ENCODE measurements at regions not wholly inside any gene's neighbourhood (a gene's known extent, or its start where the extent isn't known, plus 50 kb on each side); places are given as distances from the start of the nearest gene placed in this dataset.
"Not testable (repeated sequence)": the region's sequence is repeated elsewhere in the genome, so short reads cannot be mapped to it uniquely, and the experiment has no call there.

GRCh38 chr5:89826938-89827337, 582.6 kb downstream of the CETN3 start:
- no peak for TF ChIP-seq ZNF274 (IDR thresholded peaks at IDR 0.05; ENCODE audit: low read depth, low read length)
- no peak overlapping the region for H3K4me3 ChIP-seq (ENCODE audit: low read length)

DNA sequence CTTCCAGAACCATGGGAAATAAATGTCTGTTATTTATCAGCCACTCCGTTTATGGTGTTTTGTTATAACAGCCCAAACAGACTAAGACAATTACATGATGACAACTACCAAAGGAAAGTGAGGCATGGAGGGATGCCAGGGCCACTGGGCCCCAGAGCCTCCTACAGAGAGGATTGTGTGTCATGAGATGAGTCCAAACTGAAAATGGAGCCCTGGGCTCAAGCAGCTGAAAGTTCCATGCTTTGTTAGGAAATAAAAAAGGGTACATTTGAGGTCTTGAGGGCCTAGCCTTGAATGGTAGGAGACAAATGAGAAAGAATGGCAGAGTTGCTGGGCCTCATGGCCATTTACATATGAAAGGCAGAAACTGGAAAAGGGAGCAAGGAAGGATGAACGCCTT, 586.5 kb downstream of the CETN3 start:
- H3K4me3 ChIP-seq (ENCODE audit: low read length): no peak overlapping the region
- no peak for TF ChIP-seq ZNF274 (IDR thresholded peaks at IDR 0.05; ENCODE audit: low read depth, low read length)

GRCh38 chr5:89817841-89818240, 591.7 kb downstream of the CETN3 start:
- no peak overlapping the region for H3K4me3 ChIP-seq (ENCODE audit: low read length)
- no peak for TF ChIP-seq ZNF274 (IDR thresholded peaks at IDR 0.05; ENCODE audit: low read depth, low read length)

- H3K4me3 ChIP-seq (ENCODE audit: low read length): no peak overlapping the region
- TF ChIP-seq ZNF274 (IDR thresholded peaks at IDR 0.05; ENCODE audit: low read depth, low read length): no peak
These were observed 593.5 kb downstream of the CETN3 start for GRCh38 chr5:89816038-89816437.

DNA sequence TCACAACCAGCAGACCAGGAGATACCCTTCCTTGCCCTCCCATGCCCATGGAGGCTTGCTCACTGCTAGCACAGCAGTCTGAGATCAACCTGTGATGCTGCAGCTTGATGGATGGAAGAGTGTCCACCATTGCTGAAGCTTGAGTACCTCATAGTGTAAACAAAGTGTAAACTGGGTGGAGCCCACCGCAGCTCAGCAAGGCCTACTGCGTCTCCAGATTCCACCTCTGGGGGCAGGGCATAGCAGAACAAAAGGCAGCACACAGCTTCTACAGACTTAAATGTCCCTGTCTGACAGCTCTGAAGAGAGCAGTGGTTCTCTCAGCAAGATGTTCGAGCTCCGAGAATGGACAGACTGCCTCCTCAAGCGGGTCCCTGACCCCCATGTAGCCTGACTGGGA, 608.8 kb downstream of the CETN3 start:
- not testable (repeated sequence) for H3K4me3 ChIP-seq (ENCODE audit: low read length)

GRCh38 chr5:89794504-89794903, 615.1 kb downstream of the CETN3 start:
- H3K4me3 ChIP-seq (ENCODE audit: low read length): not testable (repeated sequence)

GRCh38 chr5:89779734-89780133, 629.8 kb downstream of the CETN3 start:
- H3K4me3 ChIP-seq (ENCODE audit: low read length): not testable (repeated sequence)

DNA sequence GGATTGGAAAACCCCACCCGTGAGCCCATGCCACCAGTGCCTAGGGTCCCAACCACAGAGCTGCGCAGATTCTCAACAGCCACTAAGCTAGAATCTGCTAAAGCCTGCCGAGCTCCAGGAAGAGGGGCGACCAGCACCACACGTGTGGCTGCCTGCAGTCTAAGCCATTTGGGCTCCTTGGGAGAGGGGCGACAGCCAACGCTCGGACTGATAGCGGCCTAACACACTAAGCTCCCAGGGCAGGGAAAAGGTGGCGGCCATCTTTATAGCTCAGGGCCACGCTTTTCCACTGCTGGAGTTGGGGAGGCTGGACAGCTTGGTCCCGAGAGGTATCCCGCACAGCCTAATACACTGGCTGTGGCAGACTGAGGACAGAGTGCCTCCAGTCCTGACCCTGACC, 631.8 kb downstream of the CETN3 start:
- no peak for TF ChIP-seq ZNF274 (IDR thresholded peaks at IDR 0.05; ENCODE audit: low read depth, low read length)
- H3K4me3 ChIP-seq (ENCODE audit: low read length): no peak overlapping the region

- no peak overlapping the region for H3K4me3 ChIP-seq (ENCODE audit: low read length)
These were observed 639.6 kb downstream of the CETN3 start for GRCh38 chr5:89769975-89770374.

DNA sequence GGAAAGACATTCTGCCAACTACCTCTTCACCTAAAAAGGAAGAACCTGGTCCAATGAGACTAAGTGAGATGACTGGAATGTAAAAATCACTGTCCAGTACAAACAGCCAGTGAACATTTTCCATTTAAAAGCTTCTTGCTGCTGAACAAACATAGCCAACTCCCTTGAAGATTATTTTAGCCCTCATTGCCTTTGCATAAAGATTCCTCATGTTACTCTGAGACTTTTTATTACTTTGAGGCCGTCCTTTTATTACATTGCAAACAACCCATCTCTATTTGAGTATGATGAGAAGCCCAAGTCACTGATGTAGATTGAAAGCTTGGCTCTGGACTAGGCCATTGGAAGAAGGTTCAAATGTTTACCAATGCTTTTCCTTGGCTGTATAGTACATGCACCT, 649.8 kb downstream of the CETN3 start:
- H3K4me3 ChIP-seq (ENCODE audit: low read length): no peak overlapping the region
- no peak for TF ChIP-seq ZNF274 (IDR thresholded peaks at IDR 0.05; ENCODE audit: low read depth, low read length)

More at GRCh38 chr5:89769975-89770374, 639.6 kb downstream of the CETN3 start:
- TF ChIP-seq ZNF274 (IDR thresholded peaks at IDR 0.05; ENCODE audit: low read depth, low read length): no peak

- no peak overlapping the region for H3K4me3 ChIP-seq (ENCODE audit: low read length)
- TF ChIP-seq ZNF274 (IDR thresholded peaks at IDR 0.05; ENCODE audit: low read depth, low read length): no peak
These were observed 651.4 kb downstream of the CETN3 start for GRCh38 chr5:89758146-89758545.

DNA sequence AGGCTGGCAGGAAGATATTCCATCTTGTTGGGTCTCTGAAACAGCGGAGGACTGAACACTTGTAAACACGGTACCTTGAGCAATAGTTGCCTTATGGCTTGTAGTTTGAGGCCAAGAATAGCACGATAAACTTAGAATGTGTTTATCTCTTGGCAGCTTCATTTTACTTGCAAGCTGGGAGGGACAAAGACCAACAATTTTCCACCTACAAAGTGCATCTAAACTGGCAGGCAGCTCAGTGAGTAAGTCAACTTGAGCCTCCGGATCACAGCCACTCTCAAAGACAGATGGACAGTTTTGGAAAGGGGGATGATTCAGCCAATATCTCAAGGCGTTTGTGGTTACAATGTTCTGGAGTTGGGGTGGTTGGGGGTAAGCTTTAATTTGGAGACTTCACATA, 652.6 kb downstream of the CETN3 start:
- TF ChIP-seq ZNF274 (IDR thresholded peaks at IDR 0.05; ENCODE audit: low read depth, low read length): no peak

DNA sequence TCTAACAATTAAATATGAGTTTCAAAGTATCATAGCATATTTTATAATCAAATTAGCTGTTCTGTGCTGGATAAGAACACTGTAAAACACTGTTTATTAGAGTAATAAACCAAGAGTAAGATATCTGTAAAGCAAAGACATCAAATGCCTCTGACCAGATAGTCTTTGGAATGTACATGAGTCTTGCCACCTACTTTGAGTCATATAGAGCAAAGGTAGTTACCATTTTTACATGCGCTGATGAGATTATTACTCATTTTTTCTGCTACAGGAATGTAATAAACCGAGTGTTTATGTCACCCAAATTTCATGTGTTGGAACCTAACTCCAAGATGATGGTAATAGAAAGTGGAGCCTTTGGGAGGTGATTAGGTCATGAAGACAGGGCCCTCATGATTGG, 654.5 kb downstream of the CETN3 start:
- TF ChIP-seq ZNF274 (IDR thresholded peaks at IDR 0.05; ENCODE audit: low read depth, low read length): no peak
- H3K4me3 ChIP-seq (ENCODE audit: low read length): no peak overlapping the region

More for the DNA sequence above, 652.6 kb downstream of the CETN3 start:
- no peak overlapping the region for H3K4me3 ChIP-seq (ENCODE audit: low read length)

- no peak for TF ChIP-seq ZNF274 (IDR thresholded peaks at IDR 0.05; ENCODE audit: low read depth, low read length)
- H3K4me3 ChIP-seq (ENCODE audit: low read length): no peak overlapping the region
These were observed 674.5 kb downstream of the CETN3 start for GRCh38 chr5:89735082-89735481.

- TF ChIP-seq ZNF274 (IDR thresholded peaks at IDR 0.05; ENCODE audit: low read depth, low read length): no peak
- no peak overlapping the region for H3K4me3 ChIP-seq (ENCODE audit: low read length)
These were observed 675.8 kb downstream of the CETN3 start for GRCh38 chr5:89733772-89734171.

DNA sequence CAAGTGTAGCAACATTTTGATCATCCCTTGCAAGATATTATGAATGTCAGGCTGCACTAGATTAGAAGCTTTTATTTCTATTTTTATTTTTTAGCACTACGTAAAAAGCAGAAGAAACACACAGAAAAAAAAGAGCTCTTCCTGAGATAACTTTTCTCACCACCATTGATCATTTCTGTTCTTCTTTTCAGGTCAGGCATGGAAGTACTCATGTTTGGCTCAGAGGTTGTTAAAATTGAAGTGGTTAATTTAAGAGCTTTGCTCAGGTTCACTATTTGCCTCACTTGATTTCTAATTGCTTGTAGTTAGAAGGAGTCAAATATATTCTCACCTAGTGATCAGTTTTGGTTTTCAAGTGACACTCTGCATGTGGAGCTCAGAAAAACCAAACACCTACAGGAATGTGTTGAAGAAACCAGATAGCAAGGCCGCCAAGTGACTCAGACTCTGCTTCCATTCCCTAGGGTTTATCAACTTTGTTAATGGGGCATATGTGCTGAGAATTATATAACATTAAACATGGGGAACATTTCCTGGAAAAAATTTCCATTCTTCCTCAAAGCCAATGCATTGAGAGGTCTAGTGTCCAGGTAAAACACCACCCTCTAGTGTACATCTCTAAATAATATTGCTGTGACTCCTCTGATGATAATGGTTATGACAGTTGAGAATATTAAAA, 679.8 kb downstream of the CETN3 start:
- TF ChIP-seq ZNF274 (IDR thresholded peaks at IDR 0.05; ENCODE audit: low read depth, low read length): no peak
- H3K4me3 ChIP-seq (ENCODE audit: low read length): no peak overlapping the region

Data from GM08714 (cell line).